Endothelial cell of umbilical vein (primary cell): ENCODE measurements at regions not wholly inside any gene's neighbourhood (a gene's known extent, or its start where the extent isn't known, plus 50 kb on each side); places are given as distances from the start of the nearest gene placed in this dataset.

Source experiments
- CTCF ChIP-seq, 2 donors: IDR thresholded peaks; 1 replicate in 1 of 2; 2 replicates in 1 of 2; pipeline ENCODE4 v1.5.1; 2011; ENCODE audit warnings: low read length in 2 of 2, mild to moderate bottlenecking in 2 of 2, moderate library complexity in 2 of 2, control low read depth in 1 of 2, inconsistent platforms in 1 of 2, low read depth in 1 of 2; ENCODE audit not compliant: insufficient read depth in 1 of 2; ENCODE audit errors: extremely low read depth in 1 of 2
- EZH2 ChIP-seq: IDR thresholded peaks from 2 replicates; pipeline ENCODE4 v1.6.1; 2012; ENCODE audit warnings: borderline replicate concordance, low read depth, mild to moderate bottlenecking, moderate library complexity, low read length, inconsistent platforms; ENCODE audit not compliant: severe bottlenecking
- FOS ChIP-seq: IDR thresholded peaks from 2 replicates; pipeline ENCODE4 v1.6.1; 2011; ENCODE audit warnings: mild to moderate bottlenecking, low read length, moderate library complexity, borderline replicate concordance; ENCODE audit not compliant: insufficient read depth
- GATA2 ChIP-seq: IDR thresholded peaks from 2 replicates; pipeline ENCODE4 v1.7.0; 2011; ENCODE audit warnings: low read depth, mild to moderate bottlenecking, moderate library complexity, mixed read lengths, low read length; ENCODE audit not compliant: insufficient read length, insufficient read depth
- JUN ChIP-seq: IDR thresholded peaks from 2 replicates; pipeline ENCODE4 v1.6.1; 2011; ENCODE audit warnings: borderline replicate concordance, low read depth; ENCODE audit not compliant: insufficient read length, insufficient read depth
- MAX ChIP-seq: IDR thresholded peaks from 2 replicates; pipeline ENCODE4 v1.6.1; 2011; ENCODE audit not compliant: insufficient read depth, insufficient read length
- POLR2A ChIP-seq: IDR thresholded peaks from 2 replicates; pipeline ENCODE4 v1.6.1; 2012; ENCODE audit warnings: low read depth, mild to moderate bottlenecking, control low read depth, low read length
- POLR2AphosphoS5 ChIP-seq: IDR thresholded peaks from 2 replicates; pipeline ENCODE4 v1.6.1; 2012; ENCODE audit warnings: low read depth, mild to moderate bottlenecking, control low read depth, low read length, moderate library complexity; ENCODE audit not compliant: insufficient read depth

- TF ChIP-seq CTCF (IDR thresholded peaks at IDR 0.05; ENCODE audit: extremely low read depth in 1 of 2, insufficient read depth in 1 of 2, low read depth in 1 of 2, low read length in 2 of 2) (no peak), POLR2A (no peak), POLR2AphosphoS5 (no peak), EZH2 (no peak), JUN (no peak), MAX (no peak), FOS (no peak), GATA2 (no peak)
These were observed 155.3 kb upstream of the STXBP5 start for GRCh38 chr6:147048930-147049329.
